ENCODE measurements at regions not wholly inside any gene's neighbourhood (a gene's known extent, or its start where the extent isn't known, plus 50 kb on each side); places are given as distances from the start of the nearest gene placed in this dataset.

DNA sequence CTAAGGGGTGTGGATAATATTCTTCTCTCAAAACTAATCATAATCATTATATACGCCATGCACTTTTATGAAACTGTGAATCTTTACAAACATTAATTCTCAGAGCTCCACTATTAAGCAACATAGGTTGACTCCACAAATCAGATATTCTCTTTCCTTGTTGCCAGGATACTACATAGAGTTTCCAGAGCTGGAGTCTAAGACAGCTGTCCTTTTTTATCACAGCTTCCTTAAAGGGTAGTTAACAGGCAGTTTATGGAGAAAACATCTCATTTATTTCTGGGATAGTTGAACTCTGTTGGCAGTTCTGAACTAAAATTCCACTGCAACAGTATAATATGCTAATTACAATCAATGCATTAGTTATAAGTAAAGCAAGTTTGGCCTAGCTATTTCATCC is 152.1 kb upstream of the PPP1R2C start:
- FAIRE-seq, result no peak
- TF ChIP-seq, protein P1, sequence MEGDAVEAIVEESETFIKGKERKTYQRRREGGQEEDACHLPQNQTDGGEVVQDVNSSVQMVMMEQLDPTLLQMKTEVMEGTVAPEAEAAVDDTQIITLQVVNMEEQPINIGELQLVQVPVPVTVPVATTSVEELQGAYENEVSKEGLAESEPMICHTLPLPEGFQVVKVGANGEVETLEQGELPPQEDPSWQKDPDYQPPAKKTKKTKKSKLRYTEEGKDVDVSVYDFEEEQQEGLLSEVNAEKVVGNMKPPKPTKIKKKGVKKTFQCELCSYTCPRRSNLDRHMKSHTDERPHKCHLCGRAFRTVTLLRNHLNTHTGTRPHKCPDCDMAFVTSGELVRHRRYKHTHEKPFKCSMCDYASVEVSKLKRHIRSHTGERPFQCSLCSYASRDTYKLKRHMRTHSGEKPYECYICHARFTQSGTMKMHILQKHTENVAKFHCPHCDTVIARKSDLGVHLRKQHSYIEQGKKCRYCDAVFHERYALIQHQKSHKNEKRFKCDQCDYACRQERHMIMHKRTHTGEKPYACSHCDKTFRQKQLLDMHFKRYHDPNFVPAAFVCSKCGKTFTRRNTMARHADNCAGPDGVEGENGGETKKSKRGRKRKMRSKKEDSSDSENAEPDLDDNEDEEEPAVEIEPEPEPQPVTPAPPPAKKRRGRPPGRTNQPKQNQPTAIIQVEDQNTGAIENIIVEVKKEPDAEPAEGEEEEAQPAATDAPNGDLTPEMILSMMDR (IDR thresholded peaks at IDR 0.05; ENCODE audit: insufficient read depth, missing control alignments), result no peak
- no peak for DNase-seq (ENCODE audit: insufficient read length, low spot score)

GRCh38 chrX:42930951-42931350 is 153.0 kb upstream of the PPP1R2C start:
- TF ChIP-seq, protein P1 (IDR thresholded peaks at IDR 0.05; ENCODE audit: insufficient read depth, missing control alignments), result no peak
- no peak for FAIRE-seq
- no peak for DNase-seq (ENCODE audit: insufficient read length, low spot score)

- DNase-seq (ENCODE audit: insufficient read length, low spot score) (no peak), FAIRE-seq (peak; percentile 51)
- TF ChIP-seq, protein P1 (IDR thresholded peaks at IDR 0.05; ENCODE audit: insufficient read depth, missing control alignments), result no peak
These were observed 155.2 kb upstream of the PPP1R2C start for GRCh38 chrX:42933187-42933586.

DNA sequence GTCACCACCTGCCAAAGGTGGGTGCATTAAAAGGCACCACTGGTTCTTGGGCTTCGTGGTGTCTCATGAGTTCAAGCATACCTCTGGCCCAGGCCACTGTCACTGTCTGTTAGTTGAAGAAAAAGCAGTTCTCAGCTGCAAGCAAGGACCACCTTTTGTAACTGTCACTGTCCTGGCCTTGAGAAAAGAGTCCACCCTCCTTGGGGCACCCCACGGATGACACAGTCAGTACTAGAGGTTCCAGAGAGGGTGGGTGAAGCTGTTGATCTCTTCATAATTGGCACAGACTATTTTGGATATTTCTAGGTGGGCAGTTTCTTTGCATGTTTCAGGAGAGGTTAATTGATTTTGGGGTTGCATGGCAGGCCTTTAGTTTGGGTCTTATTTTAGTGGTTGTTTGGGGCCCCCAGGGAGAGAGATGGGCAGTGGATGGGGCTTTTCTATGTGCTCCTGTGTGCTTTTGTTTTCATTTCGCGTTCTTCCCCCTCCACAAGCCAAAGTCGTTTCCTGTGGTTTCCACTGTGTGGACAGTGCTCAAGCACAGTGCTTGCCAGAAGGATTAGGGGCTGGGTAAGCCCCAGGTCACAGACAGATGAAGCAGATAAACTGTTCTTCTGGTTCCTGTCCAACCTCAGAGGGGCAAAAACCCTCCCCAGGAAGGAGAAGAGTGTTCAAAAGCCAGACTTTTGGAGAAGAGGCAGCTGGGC is 156.2 kb upstream of the PPP1R2C start:
- DNase-seq (ENCODE audit: insufficient read length, low spot score), result no peak
- no peak for FAIRE-seq
- TF ChIP-seq, protein P1 (IDR thresholded peaks at IDR 0.05; ENCODE audit: insufficient read depth, missing control alignments), result no peak

- FAIRE-seq (no peak), DNase-seq (ENCODE audit: insufficient read length, low spot score) (no peak)
- TF ChIP-seq, protein P1 (IDR thresholded peaks at IDR 0.05; ENCODE audit: insufficient read depth, missing control alignments), result no peak
These were observed 163.7 kb upstream of the PPP1R2C start for GRCh38 chrX:42941671-42942070.

DNA sequence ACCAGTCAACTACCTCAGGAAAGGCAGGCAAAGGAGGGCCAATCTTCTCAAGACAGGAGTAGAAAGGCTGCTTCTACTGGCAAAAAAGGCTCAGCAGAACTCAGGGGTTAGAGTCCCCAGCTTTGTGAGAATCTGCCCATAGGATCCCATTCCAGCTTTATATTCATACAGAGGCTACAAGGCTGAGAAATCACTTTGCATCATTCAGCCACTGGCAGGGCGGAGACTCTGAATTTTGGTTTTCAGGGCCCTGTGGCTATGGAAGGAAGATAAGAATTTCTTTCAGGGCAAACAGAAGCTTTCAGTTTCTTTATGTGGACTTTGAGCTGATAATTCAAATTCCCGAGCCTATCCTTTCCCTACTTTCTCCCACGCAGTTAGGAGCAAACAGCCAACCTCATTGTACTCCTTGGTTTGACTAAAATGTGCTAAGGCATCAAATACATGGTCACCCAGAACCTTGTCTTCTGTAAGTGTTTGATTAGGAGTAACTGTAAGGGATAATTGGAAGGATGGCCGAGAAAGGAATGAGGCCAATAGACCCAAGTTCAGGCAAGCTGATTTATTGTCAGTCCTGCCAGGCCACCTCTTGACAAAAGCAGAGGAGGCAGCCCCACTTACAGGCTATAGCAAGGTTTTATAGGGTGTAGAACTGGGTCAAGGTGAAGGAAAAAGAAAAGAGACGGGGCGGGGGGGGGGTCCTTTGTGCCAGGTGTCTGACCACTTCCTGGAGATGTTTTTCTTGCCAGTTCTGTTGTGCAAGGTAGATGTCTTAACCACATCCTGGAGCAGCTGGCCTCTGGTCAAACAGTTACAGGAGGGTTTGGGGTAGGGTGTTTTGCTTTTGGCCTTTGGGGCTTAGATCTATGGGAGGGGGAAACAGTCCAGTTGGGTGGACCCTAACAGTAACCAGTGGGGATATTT is 165.3 kb upstream of the PPP1R2C start:
- TF ChIP-seq, protein P1 (IDR thresholded peaks at IDR 0.05; ENCODE audit: insufficient read depth, missing control alignments), result no peak
- DNase-seq (ENCODE audit: insufficient read length, low spot score) (no peak), FAIRE-seq (no peak)

All from D721Med (cell line).